Right lobe of liver (tissue), 6 donors: ENCODE measurements at regions not wholly inside any gene's neighbourhood (a gene's known extent, or its start where the extent isn't known, plus 50 kb on each side); places are given as distances from the start of the nearest gene placed in this dataset.

Experiments
- ATAC-seq, 4 donors: fragments of 200-7000 bp; cut with Tn5 transposase; one replicate each; pipeline ENCODE4 v1.9.1; 2020; ENCODE audit warnings: mild to moderate bottlenecking in 4 of 4, moderate library complexity in 4 of 4
- DNase-seq, 3 donors: peaks; one replicate each; pipeline ENCODE4 v3.0.0-alpha.2; 2020
- H3K27ac ChIP-seq, 3 donors: fragments of 200-600 bp; one replicate each; pipeline ENCODE4 v1.8.0; 2022
- H3K27me3 ChIP-seq, 2 donors: fragments of 200-600 bp; one replicate each; pipeline ENCODE4 v1.8.0; 2022
- H3K36me3 ChIP-seq, 4 donors: fragments of 200-600 bp; sonication (generic) in 1 of 4; one replicate each; pipeline versions ENCODE4 v1.5.1 to v1.8.0; 2017 to 2022; ENCODE audit warnings: control low read depth in 1 of 4
- H3K4me1 ChIP-seq, 4 donors: fragments of 200-600 bp; sonication (generic) in 1 of 4; one replicate each; pipeline versions ENCODE4 v1.5.1 to v1.8.0; 2017 to 2022; ENCODE audit warnings: control low read depth in 1 of 4
- H3K4me3 ChIP-seq, 3 donors: fragments of 200-600 bp; one replicate each; pipeline ENCODE4 v1.8.0; 2022
- H3K9me3 ChIP-seq, 4 donors: fragments of 200-600 bp; sonication (generic) in 1 of 4; one replicate each; pipeline versions ENCODE4 v1.5.1 to v1.8.0; 2017 to 2022; ENCODE audit warnings: control low read depth in 1 of 4
- CTCF ChIP-seq, 4 donors: fragments of 200-600 bp in 3 of 4; fragments of 450-650 bp in 1 of 4; IDR thresholded peaks; one replicate each; pipeline versions ENCODE4 v1.5.1 to v1.8.0; 2016 to 2022; ENCODE audit warnings: antibody characterized with exemption in 4 of 4, mild to moderate bottlenecking in 2 of 4
- POLR2A ChIP-seq: fragments of 450-650 bp; IDR thresholded peaks from one replicate; pipeline ENCODE4 v1.6.1; 2017; ENCODE audit warnings: antibody characterized with exemption, mild to moderate bottlenecking
- WGBS: methylation state at CpG from one replicate; pipeline ENCODE4 v1.1.6; 2018; ENCODE audit warnings: low coverage, low lambda C conversion rate; ENCODE audit not compliant: insufficient coverage; ENCODE audit errors: missing lambda C conversion rate; 5-methylcytosine and 5-hydroxymethylcytosine counted together
- intact Hi-C, 2 donors: fragments of 100-400 bp; cut with DNase I; formaldehyde crosslinking; loops; one replicate each; pipeline versions ENCODE4 v1.11.2 to v1.14.1; 2022
- donor health status: DM: no; HTN: yes; CAD: no.
- donor health status: DM: no; HTN: no; CAD: no.
- donor health status: DM: no; HTN: no; CAD: no.
- donor health status: DM: no; HTN: yes; CAD: no.
- donor health status: DM: no; HTN: yes; CAD: no.

- intact Hi-C loops: no loop called here
- Histone ChIP-seq H3K27ac (no peak overlapping the region), H3K36me3 (no peaks in the 10 kb centered on the region), H3K4me1 (no peaks in the 10 kb centered on the region), H3K27me3 (no peaks in the 10 kb centered on the region), H3K9me3 (no peaks in the 10 kb centered on the region), H3K4me3 (no peak overlapping the region)
- no peak for DNase-seq
- TF ChIP-seq POLR2A (no peak), CTCF (IDR thresholded peaks at IDR 0.05) (no peak)
- 54% methylated on average over 2 of the region's 2 CpGs for WGBS
- no peak for ATAC-seq
These were observed 89.1 kb upstream of the CLNK start for GRCh38 chr4:10773656-10774055.

DNA sequence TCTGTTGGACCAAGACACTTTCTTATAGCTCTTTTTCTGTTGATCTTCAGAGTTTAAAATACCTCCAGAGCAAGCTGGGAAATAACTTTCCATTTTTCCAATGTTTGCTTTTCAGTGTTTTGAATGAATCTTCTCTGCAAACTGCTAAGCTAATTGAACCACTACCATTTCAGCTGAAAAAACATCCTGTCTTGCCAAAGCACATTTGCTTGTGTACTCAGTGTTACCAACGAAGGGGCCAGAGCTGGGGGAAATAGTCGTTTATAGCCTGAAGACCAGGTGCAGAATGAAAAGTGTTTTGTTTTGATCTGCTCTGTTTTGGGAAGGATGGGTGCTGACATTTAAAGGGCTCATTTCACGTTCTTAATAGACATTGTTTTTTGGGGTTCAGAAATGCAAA lies 88.4 kb upstream of the CLNK start:
- 33% methylated on average over 3 of the region's 3 CpGs for WGBS
- Histone ChIP-seq H3K9me3 (no peaks in the 10 kb centered on the region), H3K27me3 (no peaks in the 10 kb centered on the region), H3K4me1 (no peaks in the 10 kb centered on the region), H3K36me3 (no peaks in the 10 kb centered on the region), H3K4me3 (no peak overlapping the region), H3K27ac (no peak overlapping the region)
- no peak for DNase-seq
- TF ChIP-seq CTCF (IDR thresholded peaks at IDR 0.05) (no peak), POLR2A (no peak)
- intact Hi-C loops: no loop called here
- no peak for ATAC-seq

- no peaks in the 10 kb centered on the region for H3K4me1 ChIP-seq
- no peak for DNase-seq
- H3K27me3 ChIP-seq: no peaks in the 10 kb centered on the region
- no peak overlapping the region for H3K4me3 ChIP-seq
- H3K9me3 ChIP-seq: no peaks in the 10 kb centered on the region
- H3K36me3 ChIP-seq: no peaks in the 10 kb centered on the region
- intact Hi-C loops: no loop called here
- WGBS: 47% methylated on average over 3 of the region's 3 CpGs
- ATAC-seq: no peak
- TF ChIP-seq CTCF (IDR thresholded peaks at IDR 0.05) (no peak), POLR2A (no peak)
- no peak overlapping the region for H3K27ac ChIP-seq
These were observed 80.8 kb upstream of the CLNK start for GRCh38 chr4:10765386-10765785.

- DNase-seq (no peak), ATAC-seq (no peak)
- no peak overlapping the region for H3K27ac ChIP-seq
- no peaks in the 10 kb centered on the region for H3K36me3 ChIP-seq
- 25% methylated on average over 4 of the region's 4 CpGs for WGBS
- H3K9me3 ChIP-seq: no peaks in the 10 kb centered on the region
- no peak for TF ChIP-seq POLR2A
- no peak for TF ChIP-seq CTCF (IDR thresholded peaks at IDR 0.05)
- intact Hi-C loops: no loop called here
- H3K4me3 ChIP-seq: no peak overlapping the region
- H3K4me1 ChIP-seq: no peaks in the 10 kb centered on the region
- no peaks in the 10 kb centered on the region for H3K27me3 ChIP-seq
These were observed 78.0 kb upstream of the CLNK start for GRCh38 chr4:10762561-10762960.

DNA sequence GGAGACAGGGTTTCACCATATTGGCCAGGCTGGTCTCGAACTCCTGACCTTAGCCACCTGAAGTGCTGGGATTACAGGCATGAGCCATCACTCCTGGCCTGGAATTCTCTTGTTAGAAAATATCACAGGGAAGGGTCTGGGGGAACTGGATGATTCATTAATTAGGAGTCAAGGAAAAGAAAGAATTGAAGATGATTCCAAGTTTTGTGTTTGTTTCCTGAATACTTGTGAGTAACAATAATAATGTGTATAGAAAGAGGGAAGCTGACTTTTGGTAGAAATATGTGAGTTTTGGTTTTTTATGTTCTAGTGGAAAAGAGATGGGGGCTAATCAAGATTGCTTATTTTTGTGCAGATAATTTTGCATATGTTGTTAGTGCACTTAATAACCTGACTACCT lies 77.3 kb upstream of the CLNK start:
- Histone ChIP-seq H3K27ac (no peak overlapping the region), H3K27me3 (no peaks in the 10 kb centered on the region), H3K4me3 (no peak overlapping the region), H3K36me3 (no peaks in the 10 kb centered on the region), H3K4me1 (no peaks in the 10 kb centered on the region), H3K9me3 (no peaks in the 10 kb centered on the region)
- no peak for DNase-seq
- WGBS: 44% methylated on average over 1 of the region's 1 CpG
- TF ChIP-seq CTCF (IDR thresholded peaks at IDR 0.05) (no peak), POLR2A (no peak)
- intact Hi-C loops: no loop called here
- no peak for ATAC-seq
